ENCODE measurements at regions not wholly inside any gene's neighbourhood (a gene's known extent, or its start where the extent isn't known, plus 50 kb on each side); places are given as distances from the start of the nearest gene placed in this dataset.

GRCh38 chr7:41481353-41481752, 221.5 kb downstream of the INHBA start:
- intact Hi-C loops (cut with DNase I; ENCODE audit: low total_unique reads): no loop called here
- peaks cover 0 to 4% of the 10 kb centered on the region in 2 donors for H3K9me3 ChIP-seq
- no peaks in the 10 kb centered on the region for H3K27me3 ChIP-seq
- TF ChIP-seq EP300 (IDR thresholded peaks at IDR 0.05; ENCODE audit: low read depth): no peak
- TF ChIP-seq CTCF (IDR thresholded peaks at IDR 0.05): no peak
- no peak for TF ChIP-seq POLR2AphosphoS5 (IDR thresholded peaks at IDR 0.05)
- no peak for TF ChIP-seq POLR2A (IDR thresholded peaks at IDR 0.05)
- H3K4me3 ChIP-seq: no peak overlapping the region
- H3K27ac ChIP-seq: no peak overlapping the region
- in situ Hi-C loops (cut with MboI; ENCODE audit: low pct_ligation_motif_present in 1 of 4, low pct_unique_long_range_greater_than_20kb in 1 of 4, low sequenced_read_pairs in 3 of 4): no loop called here
- no peak for DNase-seq
- H3K4me1 ChIP-seq: no peaks in the 10 kb centered on the region
- H3K36me3 ChIP-seq: no peaks in the 10 kb centered on the region

DNA sequence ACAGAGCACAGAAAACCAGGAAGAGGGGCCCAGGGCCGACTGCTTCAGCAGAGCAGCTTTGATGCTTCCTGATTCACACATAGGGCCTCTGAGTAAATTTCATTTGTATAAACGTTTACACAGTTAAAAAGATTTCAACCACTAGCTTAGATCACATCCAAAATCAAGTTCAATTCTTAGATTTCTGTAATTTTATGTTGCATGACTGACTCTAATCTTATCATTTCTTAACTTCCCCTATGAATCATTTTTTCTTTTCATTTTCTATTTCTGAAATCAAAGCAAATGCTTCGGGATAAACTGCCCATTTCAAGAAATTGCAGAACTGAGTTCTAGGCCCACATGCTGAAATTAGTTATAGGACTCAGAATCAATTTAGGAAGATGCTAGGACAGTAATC, 224.7 kb downstream of the INHBA start:
- no peak for TF ChIP-seq POLR2AphosphoS5 (IDR thresholded peaks at IDR 0.05)
- no peak for TF ChIP-seq CTCF (IDR thresholded peaks at IDR 0.05)
- TF ChIP-seq EP300 (IDR thresholded peaks at IDR 0.05; ENCODE audit: low read depth): no peak
- TF ChIP-seq POLR2A (IDR thresholded peaks at IDR 0.05): no peak
- Histone ChIP-seq H3K36me3 (no peaks in the 10 kb centered on the region), H3K4me1 (no peaks in the 10 kb centered on the region), H3K27me3 (no peaks in the 10 kb centered on the region), H3K4me3 (no peak overlapping the region), H3K27ac (no peak overlapping the region), H3K9me3 (no peaks in the 10 kb centered on the region)
- intact Hi-C loops (cut with DNase I; ENCODE audit: low total_unique reads) (no loop called here), in situ Hi-C loops (cut with MboI; ENCODE audit: low pct_ligation_motif_present in 1 of 4, low pct_unique_long_range_greater_than_20kb in 1 of 4, low sequenced_read_pairs in 3 of 4) (no loop called here)
- no peak for DNase-seq
- WGBS, 2 donors (ENCODE audit: low coverage in 1 of 2): 28 to 33% methylated on average over 3 of the region's 3 CpGs

DNA sequence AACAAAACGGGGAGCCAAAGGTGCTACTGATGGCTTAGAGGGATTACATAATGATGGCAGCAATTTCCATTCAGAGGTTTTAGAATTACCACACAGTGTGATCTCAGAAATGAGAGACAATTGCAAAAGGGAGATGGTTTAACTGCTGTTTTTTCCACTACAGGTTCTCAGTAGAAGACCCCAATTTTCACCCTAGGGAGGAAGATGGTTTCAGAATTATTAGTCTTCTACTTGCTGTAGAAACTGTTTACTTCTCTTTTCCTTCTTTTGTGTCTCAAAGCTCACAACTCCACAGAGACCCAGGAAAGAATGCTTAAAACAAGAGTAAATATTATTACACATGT, 226.5 kb downstream of the INHBA start:
- no peak for DNase-seq
- no peaks in the 10 kb centered on the region for H3K9me3 ChIP-seq
- in situ Hi-C loops (cut with MboI; ENCODE audit: low pct_ligation_motif_present in 1 of 4, low pct_unique_long_range_greater_than_20kb in 1 of 4, low sequenced_read_pairs in 3 of 4) (no loop called here), intact Hi-C loops (cut with DNase I; ENCODE audit: low total_unique reads) (no loop called here)
- H3K27ac ChIP-seq: no peak overlapping the region
- TF ChIP-seq POLR2AphosphoS5 (IDR thresholded peaks at IDR 0.05): no peak
- no peak for TF ChIP-seq CTCF (IDR thresholded peaks at IDR 0.05)
- no peak for TF ChIP-seq EP300 (IDR thresholded peaks at IDR 0.05; ENCODE audit: low read depth)
- TF ChIP-seq POLR2A (IDR thresholded peaks at IDR 0.05): no peak
- 46 to 60% methylated on average over 1 of the region's 1 CpG for whole genome bisulfite sequencing, 2 donors (ENCODE audit: low coverage in 1 of 2)
- no peaks in the 10 kb centered on the region for H3K27me3 ChIP-seq
- H3K4me1 ChIP-seq: no peaks in the 10 kb centered on the region
- H3K36me3 ChIP-seq: no peaks in the 10 kb centered on the region
- H3K4me3 ChIP-seq: no peak overlapping the region

DNA sequence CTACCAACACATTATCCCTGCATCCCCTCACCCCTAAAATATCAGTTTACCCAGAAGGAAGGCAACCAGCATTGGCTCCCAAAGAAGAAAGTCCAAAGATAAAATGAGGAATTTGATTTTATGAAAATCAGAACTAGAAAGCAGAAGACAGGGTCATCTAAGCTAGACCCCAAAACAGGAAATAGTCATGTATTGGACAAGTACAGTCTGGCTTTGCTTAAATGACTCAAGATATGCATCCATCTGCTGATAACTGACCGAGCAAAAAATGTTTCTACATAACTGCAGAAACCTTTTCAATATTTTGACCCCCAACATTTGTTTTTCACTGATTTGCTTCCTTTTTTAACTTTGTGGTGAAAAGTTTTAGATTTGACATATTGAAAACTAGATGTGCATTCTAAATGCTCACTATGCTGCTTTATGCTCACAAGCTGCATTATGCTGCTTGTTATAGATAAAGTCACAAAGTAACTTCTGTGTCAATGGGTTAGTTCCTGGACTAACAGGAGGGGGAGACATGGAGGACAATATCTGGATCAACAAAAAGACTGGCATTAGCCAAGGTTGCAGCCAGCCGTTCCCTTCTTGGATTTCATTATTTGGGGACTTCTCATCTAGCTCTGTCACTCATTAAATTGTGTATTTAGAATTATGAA, 227.0 kb downstream of the INHBA start:
- intact Hi-C loops (cut with DNase I; ENCODE audit: low total_unique reads): no loop called here
- 70 to 77% methylated on average over 2 of the region's 2 CpGs for whole genome bisulfite sequencing, 2 donors (ENCODE audit: low coverage in 1 of 2)

More for the DNA sequence above, 227.0 kb downstream of the INHBA start:
- in situ Hi-C loops (cut with MboI; ENCODE audit: low pct_ligation_motif_present in 1 of 4, low pct_unique_long_range_greater_than_20kb in 1 of 4, low sequenced_read_pairs in 3 of 4): no loop called here
- Histone ChIP-seq H3K27ac (no peak overlapping the region), H3K9me3 (no peaks in the 10 kb centered on the region), H3K4me3 (no peak overlapping the region), H3K27me3 (no peaks in the 10 kb centered on the region), H3K4me1 (no peaks in the 10 kb centered on the region), H3K36me3 (no peaks in the 10 kb centered on the region)
- no peak for TF ChIP-seq CTCF (IDR thresholded peaks at IDR 0.05)
- no peak for TF ChIP-seq POLR2AphosphoS5 (IDR thresholded peaks at IDR 0.05)
- TF ChIP-seq EP300 (IDR thresholded peaks at IDR 0.05; ENCODE audit: low read depth): no peak
- TF ChIP-seq POLR2A (IDR thresholded peaks at IDR 0.05): no peak
- no peak for DNase-seq
